SK-N-MC (cell line): ENCODE measurements at regions not wholly inside any gene's neighbourhood (a gene's known extent, or its start where the extent isn't known, plus 50 kb on each side); places are given as distances from the start of the nearest gene placed in this dataset.

Experiments
- DNase-seq: peaks from one replicate; pipeline ENCODE4 v3.0.0-alpha.2; 2011; ENCODE audit warnings: low read depth, low spot score
- H3K27ac ChIP-seq: fragments of 200-600 bp; sonication (generic); 2 replicates; pipeline ENCODE4 v1.5.1; 2016; ENCODE audit warnings: mixed run types
- H3K36me3 ChIP-seq: fragments of 200-600 bp; sonication (generic); 2 replicates; pipeline ENCODE4 v1.6.1; 2017; ENCODE audit warnings: antibody characterized with exemption, low read length, mixed read lengths; ENCODE audit not compliant: insufficient read depth
- H3K4me3 ChIP-seq: fragments of 200-600 bp; sonication (generic); 2 replicates; pipeline ENCODE4 v1.5.1; 2016
- H3K9ac ChIP-seq: fragments of 200-600 bp; sonication (generic); 2 replicates; pipeline ENCODE4 v1.8.0; 2017; ENCODE audit warnings: mixed run types, mixed read lengths; ENCODE audit not compliant: insufficient read length
- H3K9me3 ChIP-seq: fragments of 200-600 bp; sonication (generic); 2 replicates; pipeline ENCODE4 v1.6.1; 2017; ENCODE audit warnings: low read depth, mild to moderate bottlenecking, antibody characterized with exemption, low read length, moderate library complexity, mixed read lengths
- EZH2 ChIP-seq: fragments of 200-600 bp; sonication (generic); IDR thresholded peaks from one replicate; pipeline ENCODE4 v1.6.1; 2017; ENCODE audit warnings: antibody characterized with exemption
- FOXP2 ChIP-seq: optimal IDR thresholded peaks from 2 replicates; pipeline ENCODE3; 2011; ENCODE audit warnings: mild to moderate bottlenecking, moderate library complexity; ENCODE audit not compliant: insufficient read depth; ENCODE audit errors: extremely low read length, control extremely low read depth
- POLR2AphosphoS5 ChIP-seq: IDR thresholded peaks from 2 replicates; pipeline ENCODE4 v1.6.1; 2012; ENCODE audit warnings: mild to moderate bottlenecking, low read depth, low read length, borderline replicate concordance

GRCh38 chr9:99447951-99448350 lies 225.9 kb downstream of the SEC61B start:
- H3K4me3 ChIP-seq, result no peak overlapping the region
- TF ChIP-seq POLR2AphosphoS5 (no peak), FOXP2 (no peak), EZH2 (no peak)
- DNase-seq, result no peak
- H3K27ac ChIP-seq, result 0 out of 2 replicates have a peak overlapping the region, but pooled peaks have one; percentile 19
- no peaks in the 10 kb centered on the region for H3K36me3 ChIP-seq
- no peak overlapping the region for H3K9ac ChIP-seq
- 0 out of 2 replicates have a peak, but pooled peaks cover 2% of the 10 kb centered on the region for H3K9me3 ChIP-seq

DNA sequence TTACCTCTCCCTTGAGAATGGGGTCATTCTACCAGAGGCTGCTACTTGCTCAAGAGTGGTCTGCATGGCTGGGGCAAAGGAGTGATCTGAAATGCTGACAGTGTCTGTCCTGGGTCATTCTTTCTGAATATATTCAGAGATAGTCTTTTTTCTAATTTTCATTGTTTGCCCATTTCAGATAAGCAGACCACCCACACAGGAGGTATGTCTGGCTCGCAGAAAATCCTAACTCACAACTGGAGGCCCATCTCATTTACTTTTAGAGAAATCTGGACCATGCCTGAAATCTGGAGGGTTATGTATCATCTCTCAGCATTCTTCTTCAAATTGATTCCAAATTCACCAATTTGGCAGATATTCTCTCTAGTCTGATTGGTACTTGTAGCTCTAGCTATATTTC lies 227.6 kb downstream of the SEC61B start:
- TF ChIP-seq FOXP2 (no peak), POLR2AphosphoS5 (no peak), EZH2 (no peak)
- Histone ChIP-seq H3K36me3 (no peaks in the 10 kb centered on the region), H3K9me3 (0 out of 2 replicates have a peak, but pooled peaks cover 2% of the 10 kb centered on the region), H3K27ac (no peak overlapping the region), H3K4me3 (no peak overlapping the region), H3K9ac (no peak overlapping the region)
- DNase-seq, result no peak

DNA sequence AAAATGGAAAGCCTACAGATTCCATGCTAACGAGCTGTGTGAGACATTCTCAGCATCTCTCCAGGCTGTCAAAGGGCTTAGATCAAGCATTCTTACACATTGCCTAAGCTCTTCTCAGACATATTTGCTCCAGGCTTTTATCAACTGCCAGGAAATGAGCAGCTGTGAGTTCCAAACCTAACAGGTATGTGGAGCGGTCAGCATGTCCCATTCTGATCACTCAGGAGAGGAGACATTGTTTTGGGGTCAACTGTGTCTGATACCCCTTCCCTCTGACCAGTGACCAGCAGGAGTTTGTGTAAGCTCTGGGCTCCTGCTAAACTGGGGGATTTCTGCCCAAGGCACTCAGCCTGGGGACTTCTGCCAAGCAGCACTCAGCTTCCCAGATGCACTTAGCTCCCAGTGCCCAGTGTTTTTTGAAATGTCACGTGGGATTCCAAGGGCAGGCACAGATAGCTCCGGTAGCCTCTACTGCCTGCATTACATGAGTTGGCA lies 229.1 kb downstream of the SEC61B start:
- no peak for DNase-seq
- Histone ChIP-seq H3K9me3 (0 out of 2 replicates have a peak, but pooled peaks cover 2% of the 10 kb centered on the region), H3K4me3 (no peak overlapping the region), H3K27ac (no peak overlapping the region), H3K36me3 (no peaks in the 10 kb centered on the region), H3K9ac (no peak overlapping the region)
- TF ChIP-seq EZH2, result no peak
- no peak for TF ChIP-seq POLR2AphosphoS5
- no peak for TF ChIP-seq FOXP2

- Histone ChIP-seq H3K9me3 (no peaks in the 10 kb centered on the region), H3K36me3 (no peaks in the 10 kb centered on the region), H3K27ac (peak overlapping the region; percentile 100), H3K9ac (peak overlapping the region; percentile 77), H3K4me3 (peak overlapping the region; percentile 41)
- no peak for TF ChIP-seq EZH2
- no peak for TF ChIP-seq FOXP2
- TF ChIP-seq POLR2AphosphoS5, result no peak
- DNase-seq, result peak; percentile 93
Observed at GRCh38 chr9:99457406-99457805, 235.3 kb downstream of the SEC61B start.

DNA sequence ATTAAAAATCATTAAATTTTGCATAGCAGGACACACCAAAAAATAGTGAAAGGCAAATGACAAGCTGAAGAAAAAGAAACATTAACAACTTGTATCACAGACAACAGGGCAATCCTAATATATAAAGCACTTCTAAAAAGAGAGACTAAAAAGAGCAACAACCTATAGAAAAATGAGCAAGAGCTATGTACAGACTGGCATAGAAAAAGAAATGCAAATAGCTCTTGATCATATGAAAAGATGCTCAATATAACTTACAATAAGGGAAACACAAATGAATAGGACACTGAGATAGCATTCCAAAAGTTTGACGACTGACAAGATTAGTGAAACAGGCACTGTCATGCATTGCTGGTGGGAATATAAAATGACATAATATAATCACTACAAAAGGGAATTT lies 235.9 kb downstream of the SEC61B start:
- TF ChIP-seq EZH2 (no peak), POLR2AphosphoS5 (no peak), FOXP2 (no peak)
- H3K9me3 ChIP-seq, result no peaks in the 10 kb centered on the region
- no peak overlapping the region for H3K9ac ChIP-seq
- H3K36me3 ChIP-seq, result no peaks in the 10 kb centered on the region
- H3K4me3 ChIP-seq, result 0 out of 2 replicates have a peak overlapping the region, but pooled peaks have one; percentile 14
- H3K27ac ChIP-seq, result peak overlapping the region; percentile 98
- peak; percentile 58 for DNase-seq

DNA sequence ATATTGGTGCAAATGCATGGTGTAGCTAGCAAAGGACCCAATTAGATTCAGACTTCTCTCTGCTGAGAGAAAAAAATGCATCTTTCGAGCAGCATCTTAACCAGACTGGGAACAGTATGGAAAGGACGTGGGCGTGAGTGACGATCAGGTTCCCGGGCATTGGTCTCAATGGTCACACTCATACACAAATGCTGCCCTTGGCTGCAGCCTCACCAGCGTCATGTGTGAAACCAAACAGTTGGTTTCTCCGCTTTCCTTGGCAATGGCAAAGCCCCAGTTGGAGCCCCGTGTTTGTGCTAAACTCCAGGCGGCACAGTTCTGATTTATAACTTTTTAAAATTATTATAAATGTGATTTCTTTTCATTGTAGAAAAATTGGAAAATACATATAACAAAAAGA lies 237.8 kb downstream of the SEC61B start:
- H3K9me3 ChIP-seq, result no peaks in the 10 kb centered on the region

GRCh38 chr9:99463131-99463530 lies 241.0 kb downstream of the SEC61B start:
- Histone ChIP-seq H3K9ac (no peak overlapping the region), H3K36me3 (no peaks in the 10 kb centered on the region), H3K4me3 (no peak overlapping the region), H3K27ac (no peak overlapping the region), H3K9me3 (no peaks in the 10 kb centered on the region)
- no peak for TF ChIP-seq EZH2
- no peak for TF ChIP-seq FOXP2
- TF ChIP-seq POLR2AphosphoS5, result no peak
- DNase-seq, result no peak

More for the DNA sequence above, 237.8 kb downstream of the SEC61B start:
- H3K36me3 ChIP-seq, result no peaks in the 10 kb centered on the region
- DNase-seq, result no peak
- no peak overlapping the region for H3K4me3 ChIP-seq
- no peak overlapping the region for H3K9ac ChIP-seq
- TF ChIP-seq FOXP2 (no peak), POLR2AphosphoS5 (no peak), EZH2 (no peak)
- peak overlapping the region; percentile 75 for H3K27ac ChIP-seq

DNA sequence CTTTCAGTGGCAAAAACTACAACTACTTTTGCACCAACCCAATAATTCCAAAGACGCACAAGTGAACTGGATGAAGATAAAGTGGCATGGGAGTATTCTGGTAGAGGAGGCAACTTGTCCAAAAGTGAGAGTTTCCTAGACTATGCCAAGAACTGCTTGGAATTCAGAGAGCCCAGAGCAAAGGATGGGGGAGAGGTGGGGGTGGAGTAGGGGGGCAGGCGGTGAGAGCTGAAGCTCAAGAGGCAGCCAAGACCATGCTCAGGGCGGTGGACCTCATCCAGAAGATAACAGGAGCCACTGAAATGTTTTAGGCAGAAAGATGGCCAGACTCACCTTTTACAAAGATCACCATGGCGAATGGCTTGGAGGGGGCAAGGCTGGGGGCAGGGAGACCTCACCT lies 242.5 kb downstream of the SEC61B start:
- Histone ChIP-seq H3K36me3 (no peaks in the 10 kb centered on the region), H3K9me3 (no peaks in the 10 kb centered on the region), H3K4me3 (no peak overlapping the region), H3K27ac (peak overlapping the region; percentile 97), H3K9ac (no peak overlapping the region)
- TF ChIP-seq POLR2AphosphoS5 (no peak), EZH2 (no peak), FOXP2 (no peak)
- DNase-seq, result no peak
